Activated naive CD4-positive, alpha-beta T cell treated with anti-CD3 and anti-CD28 coated beads, Interleukin-2, amount 50 U/mL, for 72 hours (primary cell): ENCODE measurements at regions not wholly inside any gene's neighbourhood (a gene's known extent, or its start where the extent isn't known, plus 50 kb on each side); places are given as distances from the start of the nearest gene placed in this dataset.

Experiments
- ATAC-seq, 2 donors: fragments of 150-1000 bp; cut with Tn5 transposase; 2 replicates each; pipeline ENCODE4 v1.10.0; 2021; ENCODE audit warnings: mild to moderate bottlenecking in 2 of 2, moderate library complexity in 2 of 2
- DNase-seq, 2 donors: peaks; one replicate each; pipeline ENCODE4 v3.0.0; 2021 to 2022; ENCODE audit warnings: low spot score in 2 of 2
- H3K27ac Mint-ChIP-seq, 2 donors: one replicate each; pipeline ENCODE4 v1.8.0; 2022; ENCODE audit warnings: mild to moderate bottlenecking in 2 of 2, mixed read lengths in 2 of 2
- H3K36me3 Mint-ChIP-seq, 2 donors: one replicate each; pipeline ENCODE4 v1.8.0; 2022; ENCODE audit warnings: mixed read lengths in 2 of 2
- H3K9me3 Mint-ChIP-seq, 2 donors: one replicate each; pipeline ENCODE4 v1.8.0; 2022; ENCODE audit warnings: mixed read lengths in 2 of 2

DNA sequence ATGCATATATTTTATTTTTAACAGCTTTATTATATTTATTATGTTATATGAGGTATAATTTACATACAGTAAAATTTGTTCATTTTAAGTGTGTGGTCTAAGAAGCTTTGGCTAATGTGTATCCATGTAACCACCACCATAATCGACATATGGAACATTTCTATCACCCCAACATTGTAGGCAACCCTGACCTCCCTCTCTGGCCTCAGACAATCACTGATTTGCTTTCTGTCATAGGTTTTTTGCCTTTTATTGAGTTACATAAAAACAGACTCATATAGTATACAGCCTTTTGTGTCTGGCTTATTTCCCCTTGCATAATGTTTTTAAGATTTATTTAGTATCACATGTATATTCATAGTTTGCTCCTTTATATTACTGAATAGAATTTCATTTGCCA is 90.7 kb upstream of the KL start:
- H3K27ac Mint-ChIP-seq, result no peak overlapping the region
- no peaks in the 10 kb centered on the region for H3K36me3 Mint-ChIP-seq
- no peaks in the 10 kb centered on the region for H3K9me3 Mint-ChIP-seq
- ATAC-seq, result no peak
- no peak for DNase-seq

DNA sequence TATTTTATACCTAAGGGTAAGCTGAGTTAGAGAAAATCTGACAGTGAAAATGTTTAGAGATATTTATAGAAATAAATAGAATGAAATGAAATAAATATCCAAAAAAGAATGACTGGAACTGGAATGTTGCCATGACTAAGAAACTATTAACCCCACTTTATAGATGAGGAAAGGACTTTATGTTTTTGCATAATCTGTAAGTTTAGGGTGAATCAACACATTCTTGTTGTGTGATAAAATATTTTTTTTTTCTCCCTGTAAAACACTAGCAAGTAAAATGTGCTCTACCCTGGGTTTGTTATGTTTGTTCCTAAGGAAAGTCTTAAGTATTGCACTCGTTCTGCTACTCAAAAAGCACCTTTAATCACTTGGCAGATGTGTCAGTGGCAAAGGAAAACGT is 83.8 kb upstream of the KL start:
- Mint-ChIP-seq H3K9me3 (peaks cover 4 to 5% of the 10 kb centered on the region in 2 donors), H3K36me3 (peaks cover 4% of the 10 kb centered on the region in 2 donors), H3K27ac (no peak overlapping the region)
- ATAC-seq (no peak), DNase-seq (no peak)

DNA sequence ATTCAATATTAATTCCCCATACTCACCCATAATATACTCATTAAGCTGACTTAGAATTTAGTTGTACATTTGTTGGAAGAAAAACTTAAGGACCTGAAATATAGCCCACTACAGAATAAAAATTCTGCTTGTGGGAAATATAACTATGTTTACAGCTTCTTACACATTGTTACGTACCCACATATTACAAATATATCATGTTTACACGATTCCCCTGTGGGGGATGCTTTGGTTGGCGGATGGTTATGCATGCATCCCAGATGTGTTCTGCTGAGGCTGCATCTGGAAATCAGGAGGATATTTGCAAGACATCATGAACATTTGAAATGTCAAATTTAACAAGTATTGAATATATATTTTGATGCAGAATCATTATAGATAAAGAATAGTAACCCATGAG is 79.5 kb upstream of the KL start:
- no peak for ATAC-seq
- Mint-ChIP-seq H3K9me3 (peaks cover 4% of the 10 kb centered on the region in 2 donors), H3K27ac (no peak overlapping the region), H3K36me3 (peaks cover 4% of the 10 kb centered on the region in 2 donors)
- no peak for DNase-seq

DNA sequence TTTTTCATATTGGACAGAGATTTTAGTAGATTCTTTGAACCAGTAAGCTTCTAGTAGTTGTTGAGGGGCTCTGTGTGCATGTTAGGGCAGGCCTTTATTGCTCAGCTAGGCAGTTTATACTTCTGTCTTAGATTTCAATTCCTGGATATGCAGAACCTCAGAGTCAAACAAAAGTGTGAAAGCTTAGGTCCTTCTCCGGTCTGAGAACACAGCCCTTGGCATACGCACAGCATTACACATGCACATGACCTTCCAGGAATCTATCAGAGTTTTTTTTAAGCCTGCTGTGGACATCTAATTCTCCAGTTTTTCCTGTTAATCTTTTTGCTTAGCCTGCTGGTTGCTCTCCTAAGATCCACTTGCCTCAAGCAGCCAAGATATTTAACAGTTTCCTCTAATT is 77.9 kb upstream of the KL start:
- H3K36me3 Mint-ChIP-seq, result peaks cover 0 to 4% of the 10 kb centered on the region in 2 donors

DNA sequence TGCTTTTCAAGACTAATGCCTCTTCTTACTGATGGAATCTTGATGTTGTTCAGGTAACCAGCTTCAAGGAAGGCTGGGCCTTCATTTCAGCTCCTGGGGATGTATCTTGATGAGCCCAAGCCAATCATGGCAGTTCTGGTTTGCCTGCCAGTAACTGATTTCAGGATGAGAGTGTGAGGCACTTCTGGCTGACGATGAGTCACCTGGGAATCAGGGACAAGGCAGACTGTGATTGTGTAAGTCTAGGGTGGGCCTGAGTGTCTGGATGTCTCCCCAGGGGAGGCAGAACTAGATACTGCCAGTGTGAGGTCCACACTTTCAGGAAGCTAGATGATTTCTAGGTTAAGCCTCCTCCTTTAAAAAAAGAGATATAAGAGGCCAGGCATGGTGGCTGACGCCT is 77.3 kb upstream of the KL start:
- Mint-ChIP-seq H3K9me3 (no peaks in the 10 kb centered on the region), H3K36me3 (peaks cover 0 to 4% of the 10 kb centered on the region in 2 donors), H3K27ac (no peak overlapping the region)
- ATAC-seq, result no peak
- DNase-seq, result no peak

More for the DNA sequence above, 77.9 kb upstream of the KL start:
- no peak for ATAC-seq
- Mint-ChIP-seq H3K9me3 (no peaks in the 10 kb centered on the region), H3K27ac (no peak overlapping the region)
- no peak for DNase-seq

DNA sequence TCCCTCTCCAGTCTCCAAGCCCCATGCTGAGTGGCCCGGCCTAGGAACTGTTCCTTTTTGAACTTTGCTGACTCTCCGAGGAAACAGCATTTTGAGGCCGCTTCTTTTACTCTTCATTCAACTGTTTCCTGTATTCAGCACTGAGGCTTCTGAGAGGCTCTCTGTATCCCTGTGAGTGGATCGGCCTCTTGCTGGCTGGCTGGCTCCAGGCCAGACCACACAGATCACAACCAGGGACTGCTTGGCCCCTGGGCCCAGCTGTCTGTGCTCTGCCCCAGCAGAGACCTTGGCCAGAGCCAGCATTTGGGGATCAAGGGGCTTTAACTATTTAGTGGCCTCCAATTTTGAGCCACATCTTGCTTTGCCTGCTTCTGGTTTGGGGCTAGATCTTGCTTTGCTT is 75.6 kb upstream of the KL start:
- DNase-seq (no peak), ATAC-seq (no peak)
- Mint-ChIP-seq H3K9me3 (peaks cover 0 to 10% of the 10 kb centered on the region in 2 donors), H3K36me3 (peaks cover 0 to 4% of the 10 kb centered on the region in 2 donors), H3K27ac (no peak overlapping the region)

DNA sequence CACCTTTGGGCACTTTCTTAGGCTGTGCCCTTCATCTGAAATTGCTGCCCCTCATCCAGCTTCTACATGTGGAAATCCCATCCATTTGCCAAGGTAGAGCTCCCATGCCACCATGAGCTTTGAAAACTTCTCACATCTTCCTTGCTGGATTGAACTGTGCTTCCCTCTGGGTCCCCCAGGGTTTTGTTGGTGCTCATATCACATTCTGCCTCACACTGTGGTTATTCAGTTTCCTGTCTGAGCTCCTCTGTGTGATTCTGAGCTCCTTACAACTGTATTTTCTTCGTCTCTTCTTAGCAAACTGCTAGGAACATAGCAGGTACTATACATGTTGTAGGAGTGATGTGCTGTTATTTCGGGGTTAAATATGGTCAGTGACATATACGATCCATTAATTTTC is 74.9 kb upstream of the KL start:
- Mint-ChIP-seq H3K36me3 (no peaks in the 10 kb centered on the region), H3K27ac (peak overlapping the region in 1 of 2 donors; percentile 29), H3K9me3 (peaks cover 0 to 13% of the 10 kb centered on the region in 2 donors)
- no peak for ATAC-seq
- DNase-seq, result no peak

DNA sequence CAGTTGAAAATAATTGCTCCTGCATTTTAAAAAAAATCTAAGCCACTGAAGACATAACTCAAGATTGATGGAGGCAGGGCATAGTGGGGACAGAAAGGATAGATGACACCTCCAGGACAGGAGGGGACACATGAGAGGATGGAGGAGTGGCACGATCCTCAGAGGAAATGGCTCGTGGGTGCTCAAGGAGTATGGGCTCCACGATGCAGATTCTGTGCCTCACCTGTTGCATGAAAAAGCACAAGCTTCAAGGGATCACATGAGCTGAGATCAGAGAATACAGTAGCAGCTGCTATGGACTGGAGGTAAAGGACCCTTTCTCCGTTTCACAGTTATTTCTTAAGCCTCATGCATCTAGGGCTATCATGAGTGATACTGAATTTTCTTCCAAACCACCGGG is 69.7 kb upstream of the KL start:
- no peaks in the 10 kb centered on the region for H3K36me3 Mint-ChIP-seq
- DNase-seq, result no peak
- H3K27ac Mint-ChIP-seq, result no peak overlapping the region
- no peak for ATAC-seq
- peaks cover 0 to 16% of the 10 kb centered on the region in 2 donors for H3K9me3 Mint-ChIP-seq

DNA sequence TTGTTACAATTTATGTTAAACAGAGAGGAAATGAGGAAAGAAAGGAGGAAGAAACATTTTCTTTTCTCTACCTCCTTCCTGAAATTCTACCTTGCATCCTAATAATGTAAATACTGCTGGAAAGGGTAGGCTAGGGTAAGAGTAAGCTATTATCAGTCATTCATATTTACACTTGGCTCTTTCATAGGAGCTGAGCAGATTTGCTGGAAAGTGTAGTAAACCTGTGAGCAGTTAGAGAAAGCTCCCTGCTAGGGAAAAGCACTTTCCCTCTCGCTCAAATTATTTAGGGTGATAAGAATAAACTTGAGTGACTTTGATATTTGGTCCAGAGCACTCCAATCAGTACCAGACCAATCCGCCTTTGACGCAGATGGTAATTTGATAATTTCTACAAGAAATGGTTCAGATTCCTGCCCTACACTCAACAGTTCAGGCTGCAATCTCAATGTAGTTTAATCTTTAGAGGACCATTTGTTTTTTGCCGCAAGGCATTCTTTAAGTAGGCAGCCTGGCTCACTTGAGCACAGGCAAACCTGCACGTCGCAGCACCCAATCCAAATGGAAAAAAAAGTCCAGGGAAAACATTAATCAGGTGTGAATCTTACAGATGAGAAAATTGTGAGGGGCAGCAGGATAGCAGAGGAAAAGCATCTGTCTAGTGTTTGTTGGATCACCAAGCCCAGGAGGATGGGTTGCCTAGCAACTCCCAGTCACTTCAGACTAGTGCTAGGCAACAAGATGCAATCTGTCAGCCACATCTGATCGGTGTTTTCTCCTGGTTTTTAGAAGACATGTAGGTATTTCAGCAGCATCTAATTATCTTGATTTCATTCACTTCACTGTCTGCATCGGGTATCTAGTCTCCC is 68.6 kb upstream of the KL start:
- Mint-ChIP-seq H3K36me3 (no peaks in the 10 kb centered on the region), H3K9me3 (peaks cover 0 to 16% of the 10 kb centered on the region in 2 donors), H3K27ac (no peak overlapping the region)
- no peak for ATAC-seq
- DNase-seq, result no peak

DNA sequence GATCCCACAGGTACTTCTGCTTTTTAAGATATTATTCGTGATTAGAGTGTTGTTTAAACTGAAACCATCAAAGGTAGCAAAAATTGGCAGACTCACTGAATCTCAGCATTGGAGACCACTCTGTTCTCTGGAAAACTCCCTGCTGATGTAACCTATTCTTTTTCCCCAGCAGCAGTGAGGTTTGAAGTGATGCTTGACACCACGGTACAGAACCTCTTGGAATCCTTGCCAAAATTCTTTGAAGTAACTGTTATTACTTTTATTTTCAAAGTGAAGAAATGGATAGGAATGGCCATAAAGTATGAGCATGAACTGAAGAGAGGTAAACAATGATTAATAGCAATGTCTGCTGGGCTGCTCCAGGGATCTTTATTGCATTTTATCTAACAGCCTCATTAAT is 66.4 kb upstream of the KL start:
- Mint-ChIP-seq H3K9me3 (peaks cover 0 to 14% of the 10 kb centered on the region in 2 donors), H3K36me3 (no peaks in the 10 kb centered on the region), H3K27ac (no peak overlapping the region)
- no peak for ATAC-seq
- no peak for DNase-seq

DNA sequence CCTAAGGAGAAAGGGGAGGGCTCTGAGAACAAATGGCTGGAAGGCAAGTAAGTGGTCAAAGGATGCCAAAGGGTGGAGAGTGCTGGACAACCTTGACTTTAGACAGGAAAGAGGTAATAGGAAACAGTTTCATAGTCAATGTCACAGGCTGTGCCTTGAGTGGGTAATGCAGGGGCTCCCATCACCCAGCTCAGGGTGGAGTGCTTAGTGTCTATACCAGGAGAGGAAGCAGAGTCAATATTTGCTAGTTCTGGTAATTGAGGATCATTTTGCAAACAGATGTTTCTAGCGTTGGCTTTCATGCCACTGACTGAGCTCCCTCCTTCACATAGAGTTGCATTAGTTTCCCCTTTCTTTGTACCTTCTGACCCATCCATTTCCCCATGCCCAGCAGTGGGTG is 64.6 kb upstream of the KL start:
- peaks cover 0 to 3% of the 10 kb centered on the region in 2 donors for H3K9me3 Mint-ChIP-seq
- DNase-seq, result no peak
- no peak for ATAC-seq
- no peaks in the 10 kb centered on the region for H3K36me3 Mint-ChIP-seq
- no peak overlapping the region for H3K27ac Mint-ChIP-seq

DNA sequence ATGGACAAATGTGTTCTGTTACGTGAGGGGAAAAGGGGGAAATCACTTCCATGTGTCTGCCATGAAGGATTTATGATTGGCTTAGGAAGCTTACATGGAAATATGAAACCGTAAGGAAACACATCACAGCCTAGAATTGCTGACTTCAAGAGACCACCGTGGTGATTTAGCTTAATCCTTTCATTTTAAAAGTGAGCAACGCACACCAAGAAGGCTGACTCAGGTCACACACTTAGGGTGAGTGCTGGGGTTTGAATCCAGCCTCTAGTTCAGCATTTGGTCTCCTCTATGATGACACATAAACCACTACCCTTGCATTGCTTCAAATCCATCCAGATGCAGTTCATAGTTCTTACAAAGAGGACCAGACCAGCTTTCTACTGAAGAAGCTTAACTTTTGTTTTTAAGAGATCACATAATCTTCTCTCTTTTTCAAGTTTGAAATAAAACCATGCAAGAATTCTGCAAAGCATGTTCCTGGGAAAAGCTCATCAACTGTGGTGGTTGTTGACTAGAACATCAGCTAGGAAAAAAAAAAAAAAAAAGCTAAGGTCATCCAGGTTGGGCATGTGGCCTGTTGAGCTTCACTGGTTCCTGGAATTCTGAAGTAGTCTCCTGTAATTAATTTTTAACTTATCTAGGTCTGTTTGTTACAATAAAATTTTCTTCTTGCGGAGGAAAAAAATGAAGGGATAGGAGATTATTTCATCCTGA is 60.2 kb upstream of the KL start:
- no peaks in the 10 kb centered on the region for H3K9me3 Mint-ChIP-seq
- DNase-seq (no peak), ATAC-seq (peak in 1 of 2 donors; percentile 46)
- no peak overlapping the region for H3K27ac Mint-ChIP-seq
- H3K36me3 Mint-ChIP-seq, result no peaks in the 10 kb centered on the region

DNA sequence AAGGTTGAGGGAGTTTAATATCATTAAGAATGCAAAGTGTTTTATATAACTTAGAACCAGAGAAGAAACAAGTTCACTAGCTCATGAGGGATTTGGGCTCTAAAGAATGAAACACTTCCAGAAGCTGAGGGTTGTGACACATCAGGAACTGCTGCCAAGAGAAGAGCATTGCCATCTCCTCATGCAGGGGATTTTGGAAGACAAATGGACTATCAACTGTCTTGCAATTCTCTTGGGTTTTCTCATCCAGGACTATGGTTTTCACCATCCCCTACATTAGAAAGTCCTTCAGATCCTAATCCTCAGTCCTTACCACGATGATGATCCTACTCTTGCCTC is 59.7 kb upstream of the KL start:
- no peak overlapping the region for H3K27ac Mint-ChIP-seq
- H3K36me3 Mint-ChIP-seq, result no peaks in the 10 kb centered on the region
- no peak for DNase-seq
- no peaks in the 10 kb centered on the region for H3K9me3 Mint-ChIP-seq
- ATAC-seq, result no peak

DNA sequence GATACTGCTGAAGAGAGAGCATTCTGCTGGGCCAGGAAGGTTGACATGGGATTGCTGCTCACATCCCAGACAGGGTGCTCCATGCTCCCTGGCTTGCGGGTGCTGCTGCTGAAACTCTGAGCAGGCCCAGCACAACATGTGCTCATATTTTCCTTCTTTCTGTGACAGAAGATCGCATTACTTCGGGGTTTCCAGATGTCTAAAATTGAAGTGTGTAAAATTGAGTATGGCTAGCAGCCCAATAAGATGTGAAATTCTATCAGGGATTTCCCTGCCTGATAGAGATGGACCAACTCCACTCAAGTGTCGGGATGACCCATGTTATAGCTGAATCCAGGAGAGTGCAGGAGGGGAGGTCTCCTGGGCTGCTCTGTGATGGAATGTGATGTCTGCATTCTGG is 55.6 kb upstream of the KL start:
- no peak overlapping the region for H3K27ac Mint-ChIP-seq
- no peaks in the 10 kb centered on the region for H3K36me3 Mint-ChIP-seq
- ATAC-seq (no peak), DNase-seq (no peak)
- H3K9me3 Mint-ChIP-seq, result no peaks in the 10 kb centered on the region

DNA sequence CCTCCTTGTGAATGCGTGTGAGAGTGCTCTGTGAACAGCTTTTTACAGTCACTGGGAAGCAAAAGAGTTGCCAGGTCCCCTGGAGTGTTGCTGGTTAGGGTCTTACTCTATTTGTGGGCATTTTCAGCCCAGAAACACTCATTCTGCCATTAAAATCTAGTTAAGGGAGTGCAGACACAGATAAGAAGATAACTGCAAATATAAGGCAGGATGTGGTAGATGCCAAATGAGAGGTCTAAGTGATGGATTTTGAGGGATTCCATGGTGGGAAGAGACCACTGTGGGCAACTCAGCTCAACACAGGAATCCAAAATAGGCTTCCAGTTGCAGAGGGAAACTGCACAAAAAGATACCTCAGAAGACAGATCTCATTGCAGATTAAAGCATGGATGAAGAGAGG is 54.5 kb upstream of the KL start:
- Mint-ChIP-seq H3K9me3 (no peaks in the 10 kb centered on the region), H3K27ac (no peak overlapping the region), H3K36me3 (no peaks in the 10 kb centered on the region)
- DNase-seq (no peak), ATAC-seq (no peak)

DNA sequence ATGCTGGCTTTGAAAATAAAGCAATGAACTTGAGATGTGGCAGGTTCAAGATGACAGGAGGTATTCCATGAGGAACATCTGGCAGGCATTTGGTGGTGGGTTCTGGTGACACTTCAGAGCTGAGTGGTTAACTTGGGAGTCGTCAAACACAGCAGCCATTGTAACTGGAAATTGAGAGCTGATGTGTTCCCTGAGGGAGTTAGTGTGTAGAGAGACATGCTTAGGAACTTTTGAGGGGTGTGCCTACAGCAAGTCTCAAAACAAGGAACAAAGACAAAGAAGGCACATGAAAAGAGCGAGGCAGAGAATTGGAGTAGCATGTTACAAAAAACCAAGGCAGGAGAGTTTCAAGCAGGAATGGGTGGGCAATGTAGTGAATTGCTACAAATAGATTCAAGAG is 53.9 kb upstream of the KL start:
- DNase-seq (no peak), ATAC-seq (no peak)
- Mint-ChIP-seq H3K36me3 (no peaks in the 10 kb centered on the region), H3K27ac (no peak overlapping the region), H3K9me3 (no peaks in the 10 kb centered on the region)

DNA sequence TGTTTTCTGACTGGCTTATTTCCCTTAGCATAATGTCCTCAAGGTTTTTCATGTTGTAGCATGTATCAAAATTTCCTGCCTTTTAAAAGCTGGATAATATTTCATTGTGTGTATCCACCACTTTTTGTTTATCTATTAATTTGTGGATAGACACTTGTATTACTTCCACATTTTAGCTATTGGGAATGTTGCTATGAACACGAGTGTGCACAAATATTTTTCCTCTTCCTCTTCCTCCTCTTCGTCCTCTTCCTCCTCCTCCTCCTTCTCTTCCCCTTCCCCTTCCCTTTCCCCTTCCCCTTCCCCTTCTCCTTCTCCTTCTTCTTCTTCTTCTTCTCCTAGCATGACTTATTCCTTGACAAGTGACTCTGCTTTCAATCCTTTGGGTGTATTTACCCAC is 51.2 kb upstream of the KL start:
- Mint-ChIP-seq H3K9me3 (no peaks in the 10 kb centered on the region), H3K27ac (no peak overlapping the region), H3K36me3 (no peaks in the 10 kb centered on the region)
- DNase-seq, result no peak
- ATAC-seq, result no peak
